NCI-H526 treated with DMSO at 0.1 percent for 48 hours (cell line): ENCODE measurements at regions not wholly inside any gene's neighbourhood (a gene's known extent, or its start where the extent isn't known, plus 50 kb on each side); places are given as distances from the start of the nearest gene placed in this dataset.

Source experiments
- DNase-seq: peaks from one replicate; lab custom pipeline; 2025; lab: John Stamatoyannopoulos, UW

DNA sequence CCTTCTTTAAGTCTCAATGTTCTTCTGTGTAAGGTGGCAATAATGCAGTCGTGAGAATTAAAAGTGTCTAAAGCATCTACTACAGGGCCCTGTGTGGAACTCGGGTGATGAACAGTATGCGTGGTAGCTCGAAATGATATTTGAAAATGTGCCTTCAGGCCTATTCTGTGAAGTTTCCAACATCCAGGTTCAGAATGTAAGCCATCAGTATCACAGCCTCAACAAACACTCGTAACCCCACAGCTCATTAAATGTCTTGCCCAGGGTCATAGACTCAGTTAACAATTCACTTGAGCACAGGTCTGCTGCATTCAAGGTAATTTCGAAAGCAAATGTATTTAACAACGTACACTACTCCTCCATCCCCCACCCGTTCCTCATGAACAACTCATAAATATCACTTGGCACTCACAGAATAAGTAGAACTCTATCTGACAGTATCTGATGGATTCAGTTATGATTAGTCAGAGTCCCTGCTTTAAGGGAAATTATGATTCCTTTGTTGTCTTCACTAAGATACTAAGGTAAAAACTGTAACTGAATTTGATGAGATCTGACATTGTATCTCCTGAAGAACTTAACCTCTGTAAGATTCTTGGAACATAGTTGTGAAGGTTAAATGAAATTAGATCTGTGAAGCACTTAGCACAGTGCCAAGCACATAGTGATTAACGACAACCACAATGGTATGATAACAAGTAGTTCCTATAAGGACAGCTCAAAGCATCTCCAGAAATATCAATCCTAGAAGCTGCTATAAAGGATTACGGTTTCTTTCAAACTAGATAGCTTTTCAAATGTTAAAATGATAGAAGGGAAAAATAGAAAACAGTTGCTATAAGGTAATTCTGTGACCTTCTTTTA lies 642.3 kb downstream of the TBL1XR1 start:
- peak; percentile 43 for DNase-seq

DNA sequence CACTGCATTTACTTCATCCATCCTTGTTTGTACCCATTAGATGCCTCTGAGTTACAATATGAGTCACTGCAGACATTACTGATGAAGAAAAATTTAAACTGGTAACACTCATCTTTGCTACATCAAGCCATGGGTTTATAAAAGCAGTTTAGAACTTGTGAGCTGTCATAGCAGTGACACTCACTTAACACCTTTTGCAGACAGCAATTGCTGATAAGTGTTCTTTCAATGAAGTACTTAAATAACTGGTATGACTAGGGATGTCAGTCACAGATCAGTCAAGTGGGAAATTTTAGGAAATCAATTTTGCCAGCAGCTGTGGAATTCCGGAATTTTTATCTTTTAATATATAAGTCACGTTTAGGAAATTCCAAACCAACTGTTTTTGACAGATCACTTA lies 643.0 kb downstream of the TBL1XR1 start:
- DNase-seq, result no peak

DNA sequence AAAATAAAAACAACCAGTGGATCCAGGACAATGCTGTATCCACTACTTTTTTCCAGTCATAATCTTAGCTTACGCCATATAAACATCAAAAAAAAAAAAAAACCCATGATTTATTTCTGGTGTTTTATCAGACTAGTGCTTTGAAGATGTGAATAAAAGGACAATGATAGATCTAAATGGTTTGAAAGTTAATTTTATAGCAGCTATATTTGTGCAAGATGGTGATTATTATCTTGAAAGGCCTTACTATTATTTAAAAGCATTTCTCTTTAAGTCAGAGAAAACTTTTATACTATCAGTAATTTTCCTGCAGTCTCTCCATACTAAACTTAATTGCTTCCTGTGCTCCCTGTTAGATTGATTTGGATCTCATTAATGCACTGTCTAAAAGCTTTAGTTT lies 670.3 kb downstream of the TBL1XR1 start:
- no peak for DNase-seq

DNA sequence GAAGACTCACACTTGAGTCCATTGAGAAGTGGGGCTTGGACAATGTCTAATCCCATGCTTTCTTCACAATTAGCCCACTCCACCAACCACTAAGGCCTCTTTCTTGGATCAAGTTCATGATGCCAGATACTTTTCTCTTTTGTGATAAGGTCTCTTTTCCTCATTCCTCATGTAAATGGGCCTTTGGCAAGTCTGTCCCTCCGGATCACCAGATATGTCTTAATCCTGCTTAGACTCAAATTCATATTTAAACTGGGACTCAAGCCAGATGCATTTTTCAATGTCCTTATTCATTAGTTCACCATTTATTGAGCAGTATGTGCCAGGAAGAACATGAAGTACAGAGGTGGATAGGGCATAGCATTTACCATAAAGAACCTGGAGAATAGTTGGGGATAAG lies 671.1 kb downstream of the TBL1XR1 start:
- DNase-seq, result no peak

DNA sequence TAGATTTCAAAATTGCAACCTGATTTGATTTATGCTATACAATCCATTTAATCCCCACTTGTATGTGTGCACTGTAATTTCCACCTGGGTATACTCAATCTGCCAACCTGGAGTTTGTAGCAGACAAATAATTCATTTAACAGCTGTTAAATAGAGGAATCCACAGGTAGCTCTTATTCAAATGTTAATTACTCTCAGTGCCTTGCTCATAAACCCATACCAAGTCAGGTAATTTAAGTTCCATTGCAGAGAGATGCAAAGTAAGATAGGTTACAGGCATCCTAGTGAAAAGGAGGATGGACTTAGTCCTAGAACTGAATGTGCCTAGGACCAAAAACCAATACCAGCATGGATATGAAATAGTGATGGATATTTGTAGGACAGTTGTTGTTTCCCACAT lies 674.2 kb downstream of the TBL1XR1 start:
- no peak for DNase-seq

DNA sequence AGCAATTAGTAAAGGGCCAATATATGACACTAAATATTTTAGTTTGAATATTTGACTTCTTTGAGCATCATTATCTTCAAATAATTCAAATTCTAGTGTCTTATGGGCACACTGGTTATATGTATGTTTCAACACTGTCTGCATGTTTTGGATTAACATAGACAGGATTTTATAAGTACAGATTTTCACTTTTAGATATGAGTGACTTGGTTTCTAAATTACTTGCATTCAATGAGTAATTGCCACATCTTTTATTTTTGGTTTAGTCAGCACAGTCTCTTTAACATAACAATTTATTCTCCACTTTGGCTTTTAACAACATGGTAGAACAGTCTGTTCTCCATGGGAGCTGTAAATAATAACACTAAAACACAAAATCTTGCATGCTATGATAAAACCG lies 674.8 kb downstream of the TBL1XR1 start:
- DNase-seq, result no peak

DNA sequence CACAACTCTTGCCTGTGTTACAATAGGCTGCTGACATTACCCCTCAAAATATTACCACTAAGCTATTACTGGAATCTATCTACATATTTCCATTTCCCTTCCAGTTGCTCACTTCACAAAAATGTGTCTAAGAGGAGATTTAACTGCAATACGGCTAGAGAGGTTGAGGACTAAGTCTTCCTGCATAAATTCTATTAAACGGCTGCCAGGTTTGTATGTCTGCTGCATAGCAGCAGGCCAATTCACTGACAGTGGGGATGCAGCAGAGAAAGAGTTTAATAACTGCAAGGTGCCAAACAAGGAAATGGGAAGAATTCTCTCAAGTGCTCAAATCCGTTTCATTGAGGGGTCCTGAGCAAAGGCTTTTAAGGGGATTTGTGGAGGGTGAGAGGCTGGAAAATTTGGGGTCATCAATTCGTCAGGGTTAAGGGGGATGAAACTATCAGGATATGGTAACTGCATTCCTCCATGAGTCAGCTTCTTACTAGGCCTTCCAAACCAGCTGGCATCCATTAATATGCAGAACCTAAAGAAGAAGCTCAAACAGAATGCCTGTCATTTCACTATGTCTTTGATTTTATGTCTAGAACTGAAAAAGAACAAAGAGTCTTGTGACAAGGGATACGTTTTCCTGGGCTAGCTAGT lies 675.6 kb downstream of the TBL1XR1 start:
- no peak for DNase-seq

DNA sequence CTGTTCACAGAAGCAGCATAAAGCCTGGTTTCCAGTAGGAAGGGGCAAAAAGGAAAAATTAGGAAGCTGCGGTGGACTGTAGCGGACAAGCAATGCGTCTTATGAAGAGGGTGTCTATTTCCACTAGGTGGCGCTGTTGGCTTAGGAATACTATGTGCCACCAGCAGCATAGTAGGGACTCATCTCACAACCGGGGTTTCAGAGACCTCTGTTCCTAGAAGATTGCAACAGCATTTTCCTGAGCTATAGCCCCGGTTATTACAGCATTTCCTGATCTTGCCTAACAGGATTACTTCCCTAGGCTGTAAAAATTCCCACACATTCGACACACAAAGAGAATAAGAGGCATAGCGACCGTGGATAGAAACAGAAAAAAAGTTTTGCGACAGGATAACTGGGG lies 683.0 kb downstream of the TBL1XR1 start:
- DNase-seq, result no peak

DNA sequence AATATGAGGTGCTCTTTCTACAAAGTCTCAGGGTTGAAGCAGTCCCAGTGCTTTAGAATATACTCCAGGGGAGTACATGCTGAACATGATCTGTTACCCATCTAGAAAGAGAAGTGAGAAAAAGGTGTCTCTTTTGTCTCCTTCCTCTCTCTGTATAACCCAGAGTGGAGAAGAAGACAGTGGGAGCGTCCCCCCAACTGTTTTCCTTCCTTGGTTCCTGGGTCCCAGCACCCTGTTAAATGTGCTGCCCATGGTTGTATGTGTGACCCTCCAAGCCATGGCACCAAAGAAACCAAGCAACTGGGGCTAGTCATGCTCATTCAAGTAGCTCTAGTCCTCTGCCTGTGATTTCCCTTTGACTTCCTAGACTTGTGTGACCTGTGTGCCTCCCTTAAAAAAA lies 683.7 kb downstream of the TBL1XR1 start:
- DNase-seq, result no peak

DNA sequence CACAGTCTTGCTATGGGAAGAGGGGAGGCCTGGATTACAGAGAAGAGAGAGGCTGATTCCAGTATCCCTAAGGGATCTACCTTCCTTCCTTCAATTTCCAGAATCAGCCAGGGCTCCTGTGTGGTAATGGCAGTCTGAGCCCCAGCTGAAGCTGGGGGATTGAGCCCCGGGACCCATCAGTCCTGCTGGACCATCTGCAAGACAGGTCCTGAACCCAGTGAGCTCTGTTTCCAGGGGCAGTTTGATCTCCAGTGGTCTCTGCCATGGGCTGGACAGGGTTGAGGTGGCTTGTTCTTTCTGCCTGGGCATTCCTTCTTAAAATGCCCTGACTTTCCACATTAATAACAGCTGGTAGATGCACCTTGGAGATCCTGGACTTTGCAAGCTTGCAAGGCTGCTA lies 685.2 kb downstream of the TBL1XR1 start:
- no peak for DNase-seq

DNA sequence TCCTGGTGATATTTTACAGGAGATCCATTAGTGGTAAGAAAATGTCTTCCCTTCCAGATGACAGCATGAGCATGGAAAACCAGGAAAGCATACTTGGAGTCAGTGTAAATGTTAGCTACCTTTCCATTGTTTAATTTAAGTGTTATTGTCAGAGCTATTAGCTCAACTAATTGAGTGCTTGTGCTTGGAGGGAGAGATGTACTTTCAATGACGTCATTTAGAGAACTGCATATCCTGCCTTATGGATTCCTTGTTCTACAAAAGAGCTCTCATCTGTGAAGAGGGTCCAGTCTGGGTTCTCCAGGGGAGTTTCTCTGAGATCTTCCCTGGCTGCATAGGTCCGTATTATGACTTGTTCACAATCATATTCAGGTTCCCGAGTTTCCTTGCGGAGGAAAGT lies 687.2 kb downstream of the TBL1XR1 start:
- DNase-seq, result no peak

DNA sequence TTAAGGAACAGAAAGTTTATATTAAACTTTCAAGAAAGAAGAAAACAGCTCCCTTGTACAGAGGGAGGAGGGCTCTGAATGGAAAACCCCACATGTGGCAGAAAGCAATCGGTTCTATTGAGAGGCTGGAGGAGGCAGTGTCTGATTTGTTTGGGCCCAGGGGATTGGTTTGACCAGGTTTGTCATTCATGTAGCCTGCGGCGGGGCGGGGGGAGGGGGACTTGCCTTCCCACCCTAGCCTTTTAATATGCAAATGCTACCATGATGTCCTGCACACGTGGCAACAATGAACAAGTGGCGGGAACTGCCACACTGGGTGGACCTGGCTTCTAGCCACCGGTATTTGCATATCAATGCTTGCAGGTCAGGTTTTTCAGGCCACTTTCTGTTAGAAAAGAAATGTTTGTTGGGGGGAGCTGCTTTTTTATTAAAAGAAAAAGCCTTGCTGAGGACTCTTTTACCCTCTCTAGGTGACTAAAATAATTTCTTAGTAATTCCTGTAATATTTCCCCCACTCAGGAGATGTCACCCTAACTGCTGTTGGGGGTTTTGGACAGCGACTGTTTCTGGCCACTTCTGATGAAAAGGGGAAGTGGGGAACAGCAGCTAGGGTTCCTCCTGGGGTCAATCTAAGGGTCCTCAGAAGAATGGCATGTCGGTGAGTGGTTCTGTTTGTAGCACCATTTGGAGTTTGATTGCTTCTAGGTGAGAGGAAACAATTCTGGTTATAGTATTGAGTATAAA lies 691.2 kb downstream of the TBL1XR1 start:
- peak; percentile 93 for DNase-seq

DNA sequence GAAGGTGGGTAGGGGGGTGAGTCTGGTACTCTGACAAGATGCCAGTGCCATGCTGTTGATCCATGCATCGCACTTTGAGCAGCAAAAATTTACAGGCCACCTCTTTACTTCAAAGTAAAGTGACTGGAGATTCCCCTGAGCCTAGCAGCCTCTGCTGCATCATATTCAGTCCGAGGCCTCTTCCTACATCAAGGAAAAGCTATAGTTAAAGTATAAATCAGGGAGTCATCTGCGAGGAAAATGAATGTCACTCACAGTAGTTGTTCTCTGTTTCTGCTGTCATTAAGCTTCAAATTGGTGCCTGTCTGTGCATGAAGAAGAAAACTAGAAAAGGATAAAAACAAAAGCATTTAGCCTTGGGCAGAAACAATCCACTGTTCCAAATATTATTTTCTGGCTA lies 706.2 kb downstream of the TBL1XR1 start:
- no peak for DNase-seq

DNA sequence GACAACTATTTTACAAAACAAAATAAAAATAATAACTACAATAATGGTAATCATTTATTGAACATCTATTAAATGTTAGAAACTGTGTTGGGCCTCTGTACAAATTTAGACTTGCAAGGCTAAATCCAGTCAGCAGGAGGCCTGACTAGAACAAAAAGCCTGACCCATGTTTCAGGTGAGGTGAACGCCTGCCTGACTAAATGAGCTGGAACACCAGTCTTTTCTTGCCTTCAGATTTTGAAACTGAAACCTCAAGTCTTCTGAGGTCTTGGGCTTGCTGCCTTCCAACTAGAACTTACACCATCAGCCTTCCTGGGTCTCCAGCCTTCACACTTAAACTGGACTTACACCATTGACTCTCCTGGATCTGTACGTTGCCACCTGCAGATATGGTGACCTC lies 706.9 kb downstream of the TBL1XR1 start:
- no peak for DNase-seq

DNA sequence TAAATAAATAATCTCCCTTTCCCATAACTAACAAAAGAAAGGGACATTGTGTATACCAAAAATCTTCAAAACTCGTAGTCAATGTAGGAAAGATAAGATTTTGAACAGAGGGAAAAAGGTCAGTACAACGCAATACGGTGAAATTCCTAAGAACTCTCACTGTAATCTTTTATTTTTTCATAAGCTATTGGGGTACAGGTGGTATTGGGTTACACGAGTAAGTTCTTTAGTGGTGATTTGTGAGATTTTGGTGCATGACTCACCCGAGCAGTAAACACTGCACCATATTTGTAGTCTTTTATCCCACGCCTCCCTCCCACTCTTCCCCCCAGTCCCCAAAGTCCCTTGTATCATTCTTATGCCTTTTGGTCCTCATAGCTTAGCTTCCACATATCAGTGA lies 718.0 kb downstream of the TBL1XR1 start:
- DNase-seq, result no peak

DNA sequence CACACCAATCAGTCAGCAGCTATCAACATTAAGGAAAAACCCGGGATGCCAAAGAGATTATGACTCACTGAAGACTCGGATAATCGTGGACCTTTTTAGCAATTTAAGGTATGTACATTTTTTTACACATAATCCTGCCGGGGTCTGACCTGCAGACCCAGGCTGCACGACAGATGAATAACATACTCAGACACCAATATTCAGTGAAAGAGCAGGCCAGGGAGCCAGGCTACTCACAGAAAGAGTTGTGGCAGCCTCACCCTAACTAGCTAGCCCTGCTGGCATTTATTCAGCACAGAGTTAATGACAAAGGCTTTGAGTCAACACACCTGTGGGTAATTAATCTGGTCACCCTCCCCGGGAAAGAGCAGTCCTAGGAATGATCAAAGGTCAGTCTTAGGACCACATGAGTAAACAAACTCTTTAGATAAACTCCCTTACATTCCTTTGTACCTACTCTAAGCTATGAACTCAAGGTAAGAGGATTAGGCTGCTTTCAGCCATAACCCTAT lies 727.5 kb downstream of the TBL1XR1 start:
- DNase-seq, result no peak

DNA sequence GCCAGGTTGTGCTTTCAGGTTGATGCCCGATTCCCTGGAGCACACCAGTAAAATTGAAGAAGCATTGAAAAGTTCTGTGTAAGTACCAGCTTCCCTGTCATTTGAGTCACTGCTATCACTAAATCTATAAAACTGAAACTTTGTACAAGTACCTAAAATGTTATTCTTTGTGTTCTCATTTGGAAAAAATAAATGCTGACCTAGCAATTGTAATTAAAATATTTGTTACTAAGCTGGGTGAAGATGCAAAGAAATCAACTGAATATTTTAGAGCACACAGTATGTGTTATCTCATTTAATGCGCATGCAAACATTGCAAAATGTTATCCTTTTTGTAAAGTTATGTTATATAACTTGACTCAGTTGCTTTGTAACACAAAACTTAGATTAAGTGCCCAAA lies 733.7 kb downstream of the TBL1XR1 start:
- no peak for DNase-seq

DNA sequence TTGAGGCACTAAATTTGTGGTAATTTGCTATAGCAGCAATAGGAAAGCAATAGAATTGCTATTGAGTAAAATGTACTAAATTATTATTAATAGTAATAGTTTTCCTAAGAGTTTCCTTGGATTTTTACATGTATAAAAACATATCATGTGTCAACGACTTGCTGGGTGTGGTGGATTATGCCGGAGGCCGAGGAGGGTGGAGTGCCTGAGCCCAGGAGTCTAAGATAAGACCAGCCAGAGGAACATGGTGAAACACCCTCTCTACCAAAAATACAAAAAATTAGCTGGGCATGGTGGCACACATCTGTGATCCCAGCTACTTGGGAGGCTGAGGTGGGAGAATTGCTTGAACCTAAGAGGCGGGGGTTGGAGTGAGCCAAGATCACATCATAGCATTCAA lies 749.9 kb downstream of the TBL1XR1 start:
- DNase-seq, result no peak

DNA sequence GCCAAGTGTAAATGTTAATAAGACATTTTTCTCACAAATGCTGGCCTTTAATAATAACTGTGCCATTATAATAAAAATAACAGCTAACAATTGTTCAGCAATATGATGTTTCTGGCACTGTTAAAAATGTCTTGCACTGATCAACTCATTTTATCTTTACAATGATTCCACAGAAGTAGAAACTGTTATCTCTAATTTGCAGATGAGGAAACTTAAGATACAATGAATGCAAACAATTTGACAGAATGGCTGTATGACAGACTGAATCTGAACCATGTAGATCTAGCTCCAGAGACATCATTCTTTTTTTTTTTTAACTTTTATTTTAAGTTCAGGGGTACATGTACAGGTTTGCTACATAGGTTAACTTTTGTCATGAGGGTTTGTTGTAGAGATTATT lies 755.0 kb downstream of the TBL1XR1 start:
- no peak for DNase-seq

DNA sequence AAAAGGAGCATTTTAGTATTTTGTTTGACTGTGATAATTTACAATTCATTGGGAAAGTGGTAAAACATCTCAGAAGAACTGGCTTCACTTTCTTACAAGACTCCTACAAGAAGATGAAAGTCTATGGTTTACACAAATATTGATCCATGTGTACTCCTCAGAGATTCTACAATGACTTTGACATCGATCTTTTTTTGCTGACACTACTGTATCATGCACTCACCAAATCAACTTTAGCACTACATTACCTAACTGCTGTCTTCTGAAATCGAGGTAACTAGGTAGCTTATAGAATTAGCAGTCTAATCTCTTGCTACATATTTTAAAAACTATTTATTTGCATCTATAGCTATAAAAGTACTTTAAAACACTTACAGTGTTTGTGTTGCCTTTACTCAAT lies 757.6 kb downstream of the TBL1XR1 start:
- DNase-seq, result no peak

DNA sequence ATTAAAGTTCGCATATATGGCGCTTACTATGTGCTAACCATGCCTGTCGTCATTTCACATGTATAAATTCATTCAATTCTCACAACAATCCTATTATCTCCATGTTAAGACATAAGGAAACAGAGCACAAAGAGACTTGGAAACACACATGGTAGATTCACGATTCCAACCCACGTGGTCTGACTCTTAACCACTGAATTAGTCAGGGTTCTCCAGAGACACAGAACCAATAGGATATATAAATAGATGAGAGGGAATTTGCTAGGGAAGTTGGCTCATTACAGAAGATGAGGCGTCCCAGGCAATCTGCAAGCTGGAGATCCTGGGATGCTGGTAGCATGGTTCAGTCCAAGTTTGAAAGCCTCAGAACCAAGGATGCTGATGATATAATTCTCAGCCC lies 765.3 kb downstream of the TBL1XR1 start:
- no peak for DNase-seq

DNA sequence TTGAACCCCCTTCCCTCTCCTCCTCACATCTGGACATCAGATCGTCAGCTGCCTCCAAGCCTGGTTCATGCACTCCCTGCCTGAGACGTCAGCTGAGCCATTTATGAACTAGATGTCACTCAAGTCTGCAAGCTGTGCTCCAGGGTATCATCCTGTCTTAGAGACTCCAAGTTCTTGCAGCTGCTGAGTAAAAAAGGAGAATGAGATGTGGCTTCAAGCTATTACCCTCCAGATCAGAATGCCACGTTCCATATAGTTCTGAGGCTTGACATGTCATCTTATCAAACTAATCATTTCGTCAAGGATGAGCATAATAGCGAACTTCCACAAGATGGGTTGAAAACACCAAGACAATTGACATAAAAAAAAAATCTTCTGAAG lies 766.3 kb downstream of the TBL1XR1 start:
- DNase-seq, result no peak
